B cell (primary cell): ENCODE measurements at regions not wholly inside any gene's neighbourhood (a gene's known extent, or its start where the extent isn't known, plus 50 kb on each side); places are given as distances from the start of the nearest gene placed in this dataset.

Experiments used
- EZH2 ChIP-seq: IDR thresholded peaks from 2 replicates; pipeline ENCODE4 v1.6.1; 2012; ENCODE audit warnings: borderline replicate concordance, low read depth, mild to moderate bottlenecking, moderate library complexity, low read length; ENCODE audit not compliant: insufficient read depth, poor library complexity, severe bottlenecking
- TF ChIP-seq, protein P1 (sequence below): fragments of 200-600 bp; IDR thresholded peaks from one replicate; pipeline ENCODE4 v1.8.0; 2022; ENCODE audit warnings: antibody characterized with exemption, mild to moderate bottlenecking

DNA sequence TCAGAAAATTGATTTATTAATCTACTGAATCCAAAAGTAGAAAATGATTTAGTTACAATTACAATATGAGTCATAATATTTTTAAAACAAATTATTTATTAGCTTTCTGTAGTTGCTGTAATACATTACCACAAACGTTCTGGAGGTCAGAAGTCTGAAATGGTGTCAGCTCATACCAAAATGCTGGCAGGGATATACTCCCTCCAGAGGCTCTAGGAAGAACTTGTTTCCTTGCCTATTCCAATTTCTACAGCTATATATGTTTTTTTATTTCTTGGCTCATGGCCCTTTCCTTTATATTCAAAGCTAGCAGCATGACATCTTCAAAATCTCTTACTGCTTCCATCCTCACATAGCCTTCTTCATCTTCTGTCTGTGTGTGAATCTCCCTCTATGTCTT, 667.9 kb upstream of the ITGA1 start:
- TF ChIP-seq, protein P1, sequence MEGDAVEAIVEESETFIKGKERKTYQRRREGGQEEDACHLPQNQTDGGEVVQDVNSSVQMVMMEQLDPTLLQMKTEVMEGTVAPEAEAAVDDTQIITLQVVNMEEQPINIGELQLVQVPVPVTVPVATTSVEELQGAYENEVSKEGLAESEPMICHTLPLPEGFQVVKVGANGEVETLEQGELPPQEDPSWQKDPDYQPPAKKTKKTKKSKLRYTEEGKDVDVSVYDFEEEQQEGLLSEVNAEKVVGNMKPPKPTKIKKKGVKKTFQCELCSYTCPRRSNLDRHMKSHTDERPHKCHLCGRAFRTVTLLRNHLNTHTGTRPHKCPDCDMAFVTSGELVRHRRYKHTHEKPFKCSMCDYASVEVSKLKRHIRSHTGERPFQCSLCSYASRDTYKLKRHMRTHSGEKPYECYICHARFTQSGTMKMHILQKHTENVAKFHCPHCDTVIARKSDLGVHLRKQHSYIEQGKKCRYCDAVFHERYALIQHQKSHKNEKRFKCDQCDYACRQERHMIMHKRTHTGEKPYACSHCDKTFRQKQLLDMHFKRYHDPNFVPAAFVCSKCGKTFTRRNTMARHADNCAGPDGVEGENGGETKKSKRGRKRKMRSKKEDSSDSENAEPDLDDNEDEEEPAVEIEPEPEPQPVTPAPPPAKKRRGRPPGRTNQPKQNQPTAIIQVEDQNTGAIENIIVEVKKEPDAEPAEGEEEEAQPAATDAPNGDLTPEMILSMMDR = no peak
- TF ChIP-seq EZH2 = no peak
